NCI-H748 (cell line): ENCODE measurements at regions not wholly inside any gene's neighbourhood (a gene's known extent, or its start where the extent isn't known, plus 50 kb on each side); places are given as distances from the start of the nearest gene placed in this dataset.

Source experiments
- DNase-seq: peaks from one replicate; lab custom pipeline; 2025; ENCODE audit not compliant: unreplicated experiment; lab: John Stamatoyannopoulos, UW

DNA sequence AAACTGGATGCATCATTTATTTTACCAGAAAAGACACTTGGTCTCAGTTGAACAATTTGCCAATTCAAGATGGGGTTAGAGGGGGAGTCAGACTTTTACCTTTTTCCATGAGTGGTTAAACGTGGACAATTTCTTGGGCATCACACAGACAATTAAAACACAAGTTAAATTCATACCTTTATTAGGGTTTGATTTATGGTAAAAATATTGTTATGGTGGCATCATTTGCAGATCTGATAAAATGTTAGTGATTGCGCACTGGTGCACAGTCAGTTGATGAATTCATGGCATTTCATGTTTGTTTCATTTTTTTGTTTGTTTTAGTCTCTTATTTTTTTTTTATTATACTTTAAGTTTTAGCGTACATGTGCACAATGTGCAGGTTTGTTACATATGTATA, 399.9 kb downstream of the DOK5 start:
- no peak for DNase-seq

- no peak for DNase-seq
Observed at GRCh38 chr20:54874718-54875117, 399.3 kb downstream of the DOK5 start.

GRCh38 chr20:54872440-54872839, 397.0 kb downstream of the DOK5 start:
- DNase-seq = no peak

- no peak for DNase-seq
Observed at GRCh38 chr20:54869765-54870164, 394.4 kb downstream of the DOK5 start.

DNA sequence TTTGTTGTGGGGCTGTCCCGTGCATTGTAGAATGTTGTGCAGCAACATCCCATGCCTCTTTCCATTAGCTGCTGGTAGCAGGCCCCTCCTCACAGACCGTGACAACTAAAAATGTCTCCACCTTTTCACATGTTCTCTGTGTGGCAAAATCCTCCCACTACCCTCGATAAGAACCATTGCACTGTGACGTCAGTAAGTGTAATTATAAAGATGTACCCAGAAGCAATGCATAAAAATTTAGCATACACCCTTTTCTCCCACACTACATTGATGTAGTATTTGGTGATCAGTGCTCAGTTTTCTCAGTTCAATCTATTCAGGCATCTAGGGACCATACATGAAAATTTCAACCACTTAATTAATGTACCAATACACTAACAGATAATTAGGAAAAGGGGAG, 389.9 kb downstream of the DOK5 start:
- DNase-seq = no peak

- DNase-seq = no peak
Observed at GRCh38 chr20:54860716-54861115, 385.3 kb downstream of the DOK5 start.

DNA sequence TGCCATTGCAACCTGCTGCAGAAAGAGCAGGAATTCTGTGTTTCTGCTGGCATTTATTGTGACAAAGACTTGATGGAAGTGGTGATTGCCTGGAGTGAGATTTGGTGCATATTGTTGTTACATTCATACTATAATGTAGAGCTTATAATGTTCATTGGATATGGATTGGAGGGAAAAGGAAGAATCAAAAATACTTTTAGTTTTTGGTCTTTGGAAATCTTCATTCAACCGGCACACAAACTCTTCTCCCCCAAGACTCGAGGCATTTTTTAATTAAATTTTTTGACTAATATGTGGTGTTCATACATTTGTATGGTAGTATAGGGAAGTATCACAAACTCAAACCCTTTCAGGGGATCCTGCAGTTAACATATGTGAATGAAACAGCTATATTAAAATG, 380.8 kb downstream of the DOK5 start:
- DNase-seq = no peak

GRCh38 chr20:54849741-54850140, 374.3 kb downstream of the DOK5 start:
- DNase-seq = no peak

DNA sequence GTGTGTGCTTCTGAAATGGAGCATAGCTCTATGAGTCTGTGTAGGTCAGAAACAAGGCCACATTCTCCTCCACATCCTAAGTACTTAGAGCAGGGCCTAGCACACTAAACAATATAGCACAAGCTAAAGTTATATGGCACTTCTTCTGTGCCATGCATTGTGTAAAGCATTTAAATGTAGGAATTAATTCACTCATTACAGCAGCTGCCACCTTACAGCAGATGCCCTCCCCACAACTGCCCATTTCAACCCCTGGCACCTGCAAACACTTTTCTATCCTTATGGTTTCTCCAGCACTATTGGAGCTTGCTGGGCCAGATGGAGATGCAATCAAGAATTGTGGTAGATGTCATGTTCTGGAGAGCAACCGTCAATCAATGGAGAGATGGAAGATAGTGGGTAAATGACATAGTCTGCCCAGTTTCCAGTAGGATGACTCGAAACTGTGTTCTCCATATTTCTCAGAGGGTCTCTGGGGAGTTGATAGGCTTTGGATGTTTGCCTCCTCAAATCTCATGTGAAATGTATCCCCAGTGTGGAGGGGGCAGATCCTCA, 373.7 kb downstream of the DOK5 start:
- no peak for DNase-seq

GRCh38 chr20:54848262-54848661, 372.9 kb downstream of the DOK5 start:
- DNase-seq = peak; percentile 3

GRCh38 chr20:54846948-54847347, 371.6 kb downstream of the DOK5 start:
- DNase-seq = no peak

- no peak for DNase-seq
Observed at GRCh38 chr20:54844346-54844745, 369.0 kb downstream of the DOK5 start.

GRCh38 chr20:54843865-54844264, 368.5 kb downstream of the DOK5 start:
- no peak for DNase-seq

- DNase-seq = no peak
Observed at GRCh38 chr20:54843431-54843830, 368.0 kb downstream of the DOK5 start.

DNA sequence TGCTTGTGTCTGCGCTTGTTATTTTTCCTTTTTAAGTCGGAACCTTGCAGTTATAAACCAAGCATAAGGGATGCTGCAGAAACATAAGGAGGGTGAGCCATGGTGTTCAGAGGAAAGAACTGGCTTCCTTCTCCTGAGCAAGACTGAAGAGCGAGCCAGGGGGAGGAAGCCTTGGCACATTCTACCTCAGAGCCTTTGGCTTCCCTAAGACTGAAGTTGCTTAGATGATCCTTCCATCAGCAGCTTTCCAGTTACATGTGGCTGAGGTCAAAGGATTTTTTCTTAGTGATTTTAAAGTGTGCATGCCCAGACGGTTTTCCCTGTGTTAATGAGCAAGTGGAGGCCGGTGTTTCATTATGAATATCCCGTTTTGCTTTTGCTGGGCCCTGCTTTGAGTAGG, 363.8 kb downstream of the DOK5 start:
- no peak for DNase-seq

GRCh38 chr20:54837226-54837625, 361.8 kb downstream of the DOK5 start:
- DNase-seq = no peak

- no peak for DNase-seq
Observed at GRCh38 chr20:54822386-54822785, 347.0 kb downstream of the DOK5 start.

DNA sequence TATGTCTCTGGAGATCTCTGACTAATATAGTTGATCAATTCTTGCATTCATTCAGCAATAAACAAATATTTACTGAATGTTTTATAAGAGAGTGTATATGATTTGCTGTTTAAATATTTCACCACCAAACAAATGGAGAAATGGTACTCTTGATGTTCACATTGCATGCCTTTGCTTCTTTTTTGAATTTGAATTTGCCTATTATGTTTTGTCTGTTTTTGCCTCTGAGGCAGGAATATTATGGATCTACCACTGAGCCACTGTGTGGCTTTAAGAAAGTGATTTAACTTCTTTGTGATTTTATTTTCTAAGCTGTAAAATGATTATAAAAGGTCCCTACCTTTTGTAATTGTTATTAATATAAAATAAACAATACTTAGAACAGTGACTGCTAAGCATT, 345.0 kb downstream of the DOK5 start:
- DNase-seq = no peak

DNA sequence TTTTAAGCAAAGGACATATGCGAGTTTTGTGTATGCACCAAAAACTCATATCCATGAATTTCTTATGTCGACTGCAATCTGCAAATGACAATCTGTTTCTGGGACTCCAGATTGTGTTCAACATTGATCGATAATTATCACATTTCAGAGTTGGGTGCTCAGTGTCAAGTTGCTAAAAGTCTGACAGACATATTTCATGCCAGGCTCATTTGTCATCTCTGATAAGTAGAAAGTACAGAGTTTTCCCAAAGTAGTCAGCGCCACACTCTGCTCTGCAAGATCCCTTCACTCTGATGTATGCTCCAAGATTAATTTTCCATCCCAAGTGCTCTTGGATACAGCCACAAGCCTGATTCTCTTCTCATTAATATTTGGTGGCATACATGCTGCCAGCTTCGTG, 331.1 kb downstream of the DOK5 start:
- no peak for DNase-seq

DNA sequence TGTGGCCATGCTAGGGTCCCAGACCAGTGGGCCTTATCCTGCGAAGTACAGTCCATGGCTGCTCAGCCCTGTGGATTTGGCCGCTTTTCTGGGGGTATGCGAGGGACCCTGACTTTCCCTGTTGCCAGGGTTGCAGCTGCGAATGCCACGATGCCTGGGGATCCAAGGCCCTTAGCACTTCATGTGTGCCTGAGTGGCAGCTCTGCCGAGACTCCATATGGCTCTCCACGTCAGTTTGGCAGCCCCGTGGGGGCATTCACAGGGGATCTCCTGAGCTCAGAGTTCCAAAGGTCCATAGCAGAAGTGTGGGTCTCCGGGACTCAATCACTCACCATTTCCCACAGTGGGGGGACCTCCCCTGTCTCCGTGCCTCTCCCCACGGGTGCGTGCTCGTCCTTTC, 319.5 kb downstream of the DOK5 start:
- DNase-seq = no peak

- DNase-seq = no peak
Observed at GRCh38 chr20:54794110-54794509, 318.7 kb downstream of the DOK5 start.

DNA sequence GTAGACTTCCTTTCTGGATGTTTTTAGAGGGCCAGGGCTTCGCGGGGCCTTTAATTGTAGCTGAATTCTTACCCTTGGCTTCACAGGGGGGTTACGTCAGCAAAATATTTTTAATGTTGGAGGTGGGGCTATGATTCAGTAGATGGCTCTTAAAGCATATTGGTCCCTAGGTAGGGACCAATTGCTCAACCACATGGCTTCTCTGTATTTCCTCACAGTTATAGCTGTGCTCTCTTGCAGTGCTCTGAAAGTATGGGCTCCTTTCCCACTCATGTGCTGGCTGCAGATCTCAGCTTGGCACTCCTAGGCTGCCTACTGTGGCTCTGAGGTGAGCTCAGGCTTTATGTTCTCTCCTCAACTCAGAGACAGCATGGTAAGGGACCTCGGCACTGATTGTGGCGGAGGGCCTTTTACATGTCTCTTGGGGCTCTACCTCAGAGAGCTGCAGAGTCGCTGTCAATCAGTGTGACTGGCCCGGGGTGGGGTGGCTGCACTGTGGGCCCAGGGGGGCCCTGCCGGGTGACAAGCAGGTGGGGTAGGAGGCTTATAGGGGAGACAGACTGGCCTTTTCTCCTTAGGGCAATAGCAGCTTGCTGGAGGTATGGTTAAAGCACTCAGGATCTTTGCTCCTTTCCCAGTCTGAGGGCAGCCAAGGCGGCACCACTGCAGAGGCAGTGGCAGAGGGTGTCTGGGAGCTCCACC, 318.0 kb downstream of the DOK5 start:
- DNase-seq = no peak

- DNase-seq = no peak
Observed at GRCh38 chr20:54792688-54793087, 317.3 kb downstream of the DOK5 start.
